Mesendoderm (in vitro differentiated cells): ENCODE measurements at regions not wholly inside any gene's neighbourhood (a gene's known extent, or its start where the extent isn't known, plus 50 kb on each side); places are given as distances from the start of the nearest gene placed in this dataset.

Experiments
- DNase-seq: peaks from one replicate; pipeline ENCODE4 v3.0.0; 2013
- H2AK5ac ChIP-seq: 2 replicates; pipeline ENCODE4 v1.6.1; 2013; ENCODE audit warnings: low read length, inconsistent platforms
- H2BK120ac ChIP-seq: 2 replicates; pipeline ENCODE4 v1.6.1; 2013; ENCODE audit warnings: low read depth, mild to moderate bottlenecking, low read length, moderate library complexity, mixed read lengths
- H2BK15ac ChIP-seq: replicated peaks from 2 replicates; pipeline ENCODE4 v1.6.1; 2013; ENCODE audit warnings: low read depth, mild to moderate bottlenecking, moderate library complexity
- H2BK5ac ChIP-seq: 2 replicates; pipeline ENCODE4 v1.6.1; 2013; ENCODE audit warnings: low read length, inconsistent platforms
- H3K18ac ChIP-seq: 2 replicates; pipeline ENCODE4 v1.6.1; 2013; ENCODE audit warnings: mild to moderate bottlenecking, low read length, mixed read lengths
- H3K23ac ChIP-seq: one replicate; pipeline ENCODE4 v1.6.1; 2013; ENCODE audit warnings: low read length
- H3K27ac ChIP-seq: 2 replicates; pipeline ENCODE4 v1.5.1; 2013; ENCODE audit warnings: low read depth, mild to moderate bottlenecking, inconsistent platforms, low read length, moderate library complexity
- H3K27me3 ChIP-seq: 2 replicates; pipeline ENCODE4 v1.6.1; 2013; ENCODE audit warnings: low read length, control low read depth, mild to moderate bottlenecking, inconsistent platforms; ENCODE audit not compliant: insufficient read depth, poor library complexity
- H3K36me3 ChIP-seq: 2 replicates; pipeline ENCODE4 v1.6.1; 2013; ENCODE audit warnings: low read length, inconsistent platforms; ENCODE audit not compliant: control insufficient read depth, insufficient read depth
- H3K4ac ChIP-seq: one replicate; pipeline ENCODE4 v1.6.1; 2013; ENCODE audit warnings: low read depth, mild to moderate bottlenecking, low read length, moderate library complexity
- H3K4me1 ChIP-seq: 2 replicates; pipeline ENCODE4 v1.6.1; 2013; ENCODE audit warnings: low read depth, low read length, inconsistent platforms; ENCODE audit not compliant: control insufficient read depth
- H3K4me2 ChIP-seq: 2 replicates; pipeline ENCODE4 v1.6.1; 2013; ENCODE audit warnings: low read length
- H3K4me3 ChIP-seq: 2 replicates; pipeline ENCODE4 v1.5.1; 2013; ENCODE audit warnings: mild to moderate bottlenecking, low read length
- H3K56ac ChIP-seq: one replicate; pipeline ENCODE4 v1.6.1; 2013; ENCODE audit warnings: low read length
- H3K79me1 ChIP-seq: 2 replicates; pipeline ENCODE4 v1.6.1; 2013; ENCODE audit warnings: low read length, inconsistent platforms
- H3K79me2 ChIP-seq: 2 replicates; pipeline ENCODE4 v1.6.1; 2013; ENCODE audit warnings: mild to moderate bottlenecking, low read length; ENCODE audit not compliant: control insufficient read depth, insufficient read depth
- H3K9ac ChIP-seq: 2 replicates; pipeline ENCODE4 v1.6.1; 2013; ENCODE audit warnings: low read length, inconsistent platforms
- H4K5ac ChIP-seq: one replicate; pipeline ENCODE4 v1.6.1; 2013; ENCODE audit warnings: low read length
- H4K8ac ChIP-seq: one replicate; pipeline ENCODE4 v1.6.1; 2013; ENCODE audit warnings: low read depth, mild to moderate bottlenecking, control low read depth, low read length, moderate library complexity
- WGBS: extraction: QIAGEN DNeasy Blood & Tissue Kit; methylation state at CpG from one replicate; pipeline ENCODE4 v1.1.7; 2013; ENCODE audit warnings: low lambda C conversion rate, missing lambda C conversion rate; ENCODE audit not compliant: insufficient coverage; ENCODE audit errors: extremely low coverage; 5-methylcytosine and 5-hydroxymethylcytosine counted together

DNA sequence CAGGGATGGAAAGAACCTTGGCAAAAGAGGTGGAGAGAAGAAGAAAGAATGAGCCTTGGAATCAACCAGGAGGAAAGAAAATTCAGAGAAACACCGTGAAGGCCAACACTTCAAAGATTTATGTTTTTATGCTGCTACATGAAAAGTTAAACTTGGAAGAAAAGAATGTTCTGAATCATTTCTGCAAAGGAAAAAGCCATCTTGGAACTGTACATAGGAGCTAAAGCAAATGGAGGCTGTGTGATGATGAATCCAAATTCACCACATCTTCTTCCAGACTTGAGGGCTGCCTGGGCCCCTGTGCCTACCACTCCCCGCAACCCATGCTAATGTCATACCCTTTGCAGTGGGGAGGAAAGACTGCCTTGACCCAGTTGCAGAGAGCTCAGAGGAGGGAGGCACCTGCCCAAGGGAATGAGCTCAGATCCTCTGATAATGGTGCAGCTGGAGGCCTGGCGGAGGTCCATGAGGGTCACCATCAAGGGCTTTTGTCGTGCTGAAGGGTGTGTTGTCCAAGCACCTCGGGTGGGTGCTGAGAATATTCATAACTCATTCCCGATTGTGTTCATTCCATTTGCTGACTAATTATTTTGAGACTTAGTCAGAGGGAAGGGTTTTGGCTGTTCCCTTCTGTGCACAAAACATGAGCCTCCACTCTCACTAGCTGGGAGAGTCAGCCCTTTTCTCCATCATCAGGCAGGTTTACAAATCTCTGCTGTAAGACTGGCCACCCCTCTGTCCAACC lies 245.8 kb upstream of the JAG1 start:
- Histone ChIP-seq H4K5ac (no peak overlapping the region), H3K4me3 (no peak overlapping the region), H2AK5ac (no peak overlapping the region), H2BK15ac (no peak overlapping the region), H3K4ac (no peak overlapping the region), H3K79me2 (no peaks in the 10 kb centered on the region), H3K27ac (no peak overlapping the region), H3K79me1 (no peaks in the 10 kb centered on the region), H3K27me3 (no peaks in the 10 kb centered on the region), H3K56ac (no peak overlapping the region), H3K9ac (no peak overlapping the region), H3K4me2 (no peak overlapping the region), H3K23ac (no peak overlapping the region), H3K36me3 (no peaks in the 10 kb centered on the region), H3K18ac (no peak overlapping the region), H2BK5ac (no peak overlapping the region), H4K8ac (no peak overlapping the region), H2BK120ac (no peak overlapping the region), H3K4me1 (no peaks in the 10 kb centered on the region)
- WGBS: no CpG with 5 or more reads among the region's 6 CpGs
- DNase-seq: no peak

DNA sequence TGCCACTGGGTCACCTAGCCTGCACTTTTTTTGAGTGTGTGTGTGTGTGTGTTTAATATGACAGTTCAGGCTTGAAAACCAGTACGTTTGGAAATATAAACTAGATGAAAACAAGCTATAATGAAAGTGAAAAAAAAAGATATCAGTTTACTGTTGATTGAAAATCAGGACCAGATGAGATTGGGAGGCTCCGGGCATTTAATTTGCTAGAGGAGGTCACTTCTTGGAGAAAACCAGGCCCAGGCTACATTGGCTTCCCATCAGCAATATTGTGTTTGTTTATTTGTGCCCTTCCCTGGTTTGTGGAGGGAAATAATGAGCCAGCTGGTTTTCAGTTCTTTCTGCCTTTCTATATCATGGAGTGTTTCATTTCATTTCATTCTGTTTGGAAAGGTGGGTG lies 246.6 kb upstream of the JAG1 start:
- H3K79me2 ChIP-seq: no peaks in the 10 kb centered on the region
- no peak overlapping the region for H2BK5ac ChIP-seq
- H3K4me1 ChIP-seq: no peaks in the 10 kb centered on the region
- H3K4me3 ChIP-seq: no peak overlapping the region
- H3K9ac ChIP-seq: no peak overlapping the region
- no peaks in the 10 kb centered on the region for H3K27me3 ChIP-seq
- no peaks in the 10 kb centered on the region for H3K36me3 ChIP-seq
- no peak overlapping the region for H3K27ac ChIP-seq
- H3K4ac ChIP-seq: no peak overlapping the region
- no peak for DNase-seq
- H3K79me1 ChIP-seq: no peaks in the 10 kb centered on the region
- no CpG with 5 or more reads among the region's 2 CpGs for WGBS
- H4K8ac ChIP-seq: no peak overlapping the region
- no peak overlapping the region for H4K5ac ChIP-seq
- H2AK5ac ChIP-seq: no peak overlapping the region
- no peak overlapping the region for H3K23ac ChIP-seq
- H3K56ac ChIP-seq: no peak overlapping the region
- H3K18ac ChIP-seq: no peak overlapping the region
- no peak overlapping the region for H2BK15ac ChIP-seq
- no peak overlapping the region for H2BK120ac ChIP-seq
- no peak overlapping the region for H3K4me2 ChIP-seq

DNA sequence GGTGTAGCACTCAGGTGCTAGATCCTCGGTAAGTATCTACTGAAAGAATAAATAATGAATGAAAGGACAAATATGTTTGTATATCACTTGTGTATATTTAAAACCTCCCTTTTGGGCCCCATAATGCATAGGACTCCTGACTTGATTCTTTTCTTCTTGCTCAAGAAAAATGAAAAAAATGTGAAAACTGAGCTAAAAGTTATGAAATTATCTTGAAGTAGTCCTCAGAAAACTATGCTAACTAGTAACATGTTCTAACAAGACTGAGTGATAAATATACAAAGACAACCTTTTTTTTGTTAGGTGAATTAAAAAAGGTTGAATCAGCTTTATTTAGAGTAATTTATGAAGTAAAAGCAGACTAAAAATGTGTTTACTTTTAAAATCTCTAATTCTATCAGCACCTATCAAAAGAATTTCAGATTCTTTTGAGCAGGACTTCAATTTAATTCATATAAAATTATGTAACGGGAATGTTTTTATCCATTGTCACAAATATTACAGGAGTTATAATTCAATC lies 247.8 kb upstream of the JAG1 start:
- Histone ChIP-seq H3K9ac (no peak overlapping the region), H3K4me2 (no peak overlapping the region), H4K8ac (no peak overlapping the region), H3K4ac (no peak overlapping the region), H3K36me3 (no peaks in the 10 kb centered on the region), H2BK120ac (no peak overlapping the region), H3K56ac (no peak overlapping the region), H3K18ac (no peak overlapping the region), H2BK15ac (no peak overlapping the region), H3K79me1 (no peaks in the 10 kb centered on the region), H2AK5ac (no peak overlapping the region), H3K79me2 (no peaks in the 10 kb centered on the region), H4K5ac (no peak overlapping the region), H3K23ac (no peak overlapping the region), H3K4me3 (no peak overlapping the region), H3K4me1 (no peaks in the 10 kb centered on the region), H2BK5ac (no peak overlapping the region), H3K27me3 (no peaks in the 10 kb centered on the region), H3K27ac (no peak overlapping the region)
- DNase-seq: no peak
- WGBS: no CpG with 5 or more reads among the region's 2 CpGs

DNA sequence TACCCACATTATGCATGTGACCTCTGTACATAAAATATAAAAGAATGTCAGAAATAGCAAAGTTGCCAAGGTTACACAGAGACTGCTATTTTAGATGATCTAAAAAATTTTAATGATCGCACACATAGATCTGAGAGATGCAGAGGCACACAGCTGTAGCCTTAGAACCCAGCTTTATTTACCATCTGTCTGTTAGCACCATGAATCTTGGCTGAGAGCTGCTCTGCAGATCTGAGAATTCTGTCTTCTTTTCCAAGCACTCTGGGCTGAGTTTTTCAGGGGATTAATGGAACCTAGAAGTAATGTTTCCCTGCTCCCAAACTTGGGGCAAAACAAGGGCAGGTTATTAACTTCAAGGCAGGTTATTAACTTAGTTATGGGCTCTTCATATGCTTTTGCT lies 248.7 kb upstream of the JAG1 start:
- Histone ChIP-seq H2BK15ac (no peak overlapping the region), H4K8ac (no peak overlapping the region), H2BK120ac (no peak overlapping the region), H2AK5ac (no peak overlapping the region), H3K36me3 (no peaks in the 10 kb centered on the region), H4K5ac (no peak overlapping the region), H3K4ac (no peak overlapping the region), H3K4me3 (no peak overlapping the region), H3K27ac (no peak overlapping the region), H3K27me3 (no peaks in the 10 kb centered on the region), H3K79me2 (no peaks in the 10 kb centered on the region), H3K4me1 (no peaks in the 10 kb centered on the region), H3K79me1 (no peaks in the 10 kb centered on the region), H2BK5ac (no peak overlapping the region), H3K18ac (no peak overlapping the region), H3K4me2 (no peak overlapping the region), H3K23ac (no peak overlapping the region), H3K9ac (no peak overlapping the region), H3K56ac (no peak overlapping the region)
- no CpG with 5 or more reads among the region's 1 CpG for WGBS
- no peak for DNase-seq

DNA sequence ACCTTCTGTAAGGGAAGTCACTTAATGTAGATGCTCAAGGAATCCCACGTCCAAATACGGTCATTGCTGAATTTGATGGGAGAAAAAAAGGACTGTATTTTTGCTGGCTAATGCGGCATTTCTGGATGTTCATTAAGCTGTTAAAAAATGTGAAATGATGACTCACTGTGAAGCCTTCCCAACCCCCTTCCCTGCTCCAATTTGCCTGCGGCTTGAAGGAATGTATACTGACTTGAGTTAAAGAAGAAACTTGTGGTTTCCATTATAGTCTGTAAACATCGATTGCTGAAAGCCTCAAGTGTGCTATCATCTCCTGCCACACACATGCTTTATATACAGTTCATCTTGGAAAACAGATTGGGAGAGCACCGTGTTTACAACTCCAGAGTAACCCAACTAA lies 249.1 kb upstream of the JAG1 start:
- no peak overlapping the region for H2BK5ac ChIP-seq
- no peak overlapping the region for H3K9ac ChIP-seq
- H3K79me1 ChIP-seq: no peaks in the 10 kb centered on the region
- H3K4me1 ChIP-seq: no peaks in the 10 kb centered on the region
- H3K36me3 ChIP-seq: no peaks in the 10 kb centered on the region
- H3K4me3 ChIP-seq: no peak overlapping the region
- H2AK5ac ChIP-seq: no peak overlapping the region
- no peak overlapping the region for H4K5ac ChIP-seq
- no peak overlapping the region for H3K4me2 ChIP-seq
- H3K27ac ChIP-seq: no peak overlapping the region
- no peaks in the 10 kb centered on the region for H3K79me2 ChIP-seq
- no CpG with 5 or more reads among the region's 6 CpGs for WGBS
- H3K4ac ChIP-seq: no peak overlapping the region
- H4K8ac ChIP-seq: no peak overlapping the region
- no peak overlapping the region for H3K18ac ChIP-seq
- H2BK15ac ChIP-seq: no peak overlapping the region
- no peaks in the 10 kb centered on the region for H3K27me3 ChIP-seq
- no peak overlapping the region for H3K56ac ChIP-seq
- DNase-seq: peak; percentile 19
- H3K23ac ChIP-seq: no peak overlapping the region
- H2BK120ac ChIP-seq: no peak overlapping the region
